Activated CD4-positive, alpha-beta T cell treated with anti-CD3 and anti-CD28 coated beads, Interleukin-2, Interleukin-6, amounts not matched to agents 100 ng/mL and 50 ng/mL, durations not matched to agents 16 hours and 8 hours (primary cell): ENCODE measurements at regions not wholly inside any gene's neighbourhood (a gene's known extent, or its start where the extent isn't known, plus 50 kb on each side); places are given as distances from the start of the nearest gene placed in this dataset.
"Not testable (repeated sequence)": the region's sequence is repeated elsewhere in the genome, so short reads cannot be mapped to it uniquely, and the experiment has no call there.

Experiments
- DNase-seq: peaks from one replicate; pipeline ENCODE4 v3.0.0-alpha.2; 2020

- DNase-seq, result no peak
Measured at GRCh38 chr21:18553786-18554185, 150.2 kb upstream of the TMPRSS15 start.

- DNase-seq, result not testable (repeated sequence)
Measured at GRCh38 chr21:18567770-18568169, 164.2 kb upstream of the TMPRSS15 start.

- no peak for DNase-seq
Measured at GRCh38 chr21:18588001-18588662, 184.5 kb upstream of the TMPRSS15 start.

- DNase-seq, result no peak
Measured at GRCh38 chr21:18601146-18601545, 197.6 kb upstream of the TMPRSS15 start.

- DNase-seq, result no peak
Measured at GRCh38 chr21:18602711-18603110, 199.1 kb upstream of the TMPRSS15 start.

- no peak for DNase-seq
Measured at GRCh38 chr21:18603261-18603660, 199.7 kb upstream of the TMPRSS15 start.

GRCh38 chr21:18603980-18604379, 200.4 kb upstream of the TMPRSS15 start:
- DNase-seq, result no peak

- no peak for DNase-seq
Measured at GRCh38 chr21:18608226-18608625, 204.6 kb upstream of the TMPRSS15 start.

- DNase-seq, result no peak
Measured at GRCh38 chr21:18614303-18614702, 210.7 kb upstream of the TMPRSS15 start.

GRCh38 chr21:18617291-18617690, 213.7 kb upstream of the TMPRSS15 start:
- DNase-seq, result no peak

GRCh38 chr21:18620436-18620835, 216.9 kb upstream of the TMPRSS15 start:
- no peak for DNase-seq

- DNase-seq, result no peak
Measured at GRCh38 chr21:18622383-18622782, 218.8 kb upstream of the TMPRSS15 start.

GRCh38 chr21:18630446-18630845, 226.9 kb upstream of the TMPRSS15 start:
- DNase-seq, result no peak

GRCh38 chr21:18636897-18637296, 233.3 kb upstream of the TMPRSS15 start:
- no peak for DNase-seq

GRCh38 chr21:18646116-18646515, 242.5 kb upstream of the TMPRSS15 start:
- DNase-seq, result no peak

GRCh38 chr21:18655931-18656330, 252.3 kb upstream of the TMPRSS15 start:
- no peak for DNase-seq

GRCh38 chr21:18661842-18662241, 258.3 kb upstream of the TMPRSS15 start:
- DNase-seq, result no peak

GRCh38 chr21:18663663-18664062, 260.1 kb upstream of the TMPRSS15 start:
- DNase-seq, result no peak

- DNase-seq, result no peak
Measured at GRCh38 chr21:18666725-18667124, 263.1 kb upstream of the TMPRSS15 start.

- DNase-seq, result no peak
Measured at GRCh38 chr21:18673789-18674188, 270.2 kb upstream of the TMPRSS15 start.

GRCh38 chr21:18677632-18678031, 274.0 kb upstream of the TMPRSS15 start:
- DNase-seq, result no peak

GRCh38 chr21:18705971-18706370, 302.4 kb upstream of the TMPRSS15 start:
- DNase-seq, result no peak

GRCh38 chr21:18711662-18712061, 308.1 kb upstream of the TMPRSS15 start:
- DNase-seq, result no peak

GRCh38 chr21:18715606-18716005, 312.0 kb upstream of the TMPRSS15 start:
- DNase-seq, result no peak

GRCh38 chr21:18716578-18717138, 313.1 kb upstream of the TMPRSS15 start:
- DNase-seq, result no peak
